ENCODE measurements at regions not wholly inside any gene's neighbourhood (a gene's known extent, or its start where the extent isn't known, plus 50 kb on each side); places are given as distances from the start of the nearest gene placed in this dataset.
"Not testable (repeated sequence)": the region's sequence is repeated elsewhere in the genome, so short reads cannot be mapped to it uniquely, and the experiment has no call there.

- DNase-seq (ENCODE audit: low read depth) = no peak
Measured at GRCh38 chr10:108005627-108006026, 841.1 kb upstream of the SORCS1 start.

GRCh38 chr10:108003576-108003975 is 839.1 kb upstream of the SORCS1 start:
- no peak for DNase-seq (ENCODE audit: low read depth)

DNA sequence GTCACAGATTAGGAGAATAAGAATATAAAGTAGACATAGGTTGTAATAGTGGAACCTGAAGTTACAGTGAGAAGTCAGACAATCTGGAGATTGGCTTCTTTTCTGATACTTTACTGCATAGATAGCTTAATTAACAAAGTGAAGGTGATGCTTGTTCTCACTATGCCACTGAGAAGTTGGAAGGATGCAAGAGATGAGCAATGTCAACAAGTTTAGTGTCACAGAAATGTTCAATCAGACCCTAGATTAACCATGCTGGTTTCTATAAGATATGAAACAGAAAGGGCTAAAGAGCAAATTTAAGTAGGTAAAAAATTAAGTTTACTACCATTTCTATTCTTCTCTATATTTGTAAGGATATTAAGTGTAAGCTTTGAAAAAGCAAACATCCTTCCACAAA is 838.6 kb upstream of the SORCS1 start:
- no peak for DNase-seq (ENCODE audit: low read depth)

DNA sequence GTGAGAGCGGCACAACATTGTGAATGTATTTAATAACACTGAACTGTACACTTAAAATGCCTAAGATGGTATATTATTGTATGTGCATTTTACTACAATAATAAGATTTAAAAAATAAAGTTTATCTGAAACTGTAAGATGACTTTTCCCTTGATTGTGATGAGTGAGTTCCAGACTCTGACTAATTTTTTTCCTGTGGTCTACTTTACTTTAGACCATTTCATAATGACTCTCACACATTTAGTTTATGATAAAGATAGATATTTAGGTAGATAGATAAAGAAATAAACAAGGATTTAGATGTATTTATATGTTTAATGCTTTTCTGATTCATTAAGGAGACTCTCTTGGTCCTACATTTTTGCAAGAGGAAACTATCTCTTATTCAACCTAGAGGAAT is 835.9 kb upstream of the SORCS1 start:
- DNase-seq (ENCODE audit: low read depth) = no peak

- no peak for DNase-seq (ENCODE audit: low read depth)
Measured at GRCh38 chr10:107994621-107995270, 830.2 kb upstream of the SORCS1 start.

DNA sequence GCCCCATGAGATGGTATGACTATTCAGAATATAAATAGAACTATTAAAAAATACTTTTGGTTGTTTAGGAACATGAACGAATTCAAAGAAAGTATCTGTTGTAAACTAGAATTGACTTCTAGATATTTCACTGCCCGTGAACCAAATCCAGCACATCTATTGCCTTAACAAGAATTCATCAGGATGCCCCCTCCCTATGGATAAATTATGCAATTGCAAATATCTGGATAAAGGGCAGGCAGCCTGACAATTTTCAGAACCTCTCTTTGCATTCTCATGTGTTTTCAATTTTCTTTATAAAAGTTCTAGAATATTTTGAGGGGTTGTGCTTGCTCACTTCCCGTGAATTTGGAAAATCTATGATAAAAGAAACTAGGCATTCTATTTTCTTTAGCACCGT is 822.1 kb upstream of the SORCS1 start:
- DNase-seq (ENCODE audit: low read depth) = no peak

DNA sequence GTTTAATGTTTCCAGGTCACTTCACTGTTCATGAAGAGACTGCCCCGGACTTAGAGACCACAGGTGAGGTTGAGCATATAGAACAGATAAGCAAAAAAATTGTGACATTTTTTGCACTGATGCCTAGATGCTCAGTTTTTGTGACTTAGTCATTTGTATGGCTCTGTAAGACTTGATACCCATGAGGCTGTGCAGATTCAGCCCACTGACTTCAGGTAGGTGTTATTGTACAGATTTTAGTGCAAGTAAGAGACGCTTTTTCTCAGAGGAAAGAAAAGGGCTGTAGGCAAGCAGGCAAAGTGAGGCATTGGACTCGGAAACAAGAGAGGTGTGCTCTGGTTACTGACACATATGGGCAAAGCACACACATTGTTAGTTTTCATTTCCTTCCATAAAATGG is 820.1 kb upstream of the SORCS1 start:
- DNase-seq (ENCODE audit: low read depth) = no peak

GRCh38 chr10:107984149-107984548 is 819.6 kb upstream of the SORCS1 start:
- DNase-seq (ENCODE audit: low read depth) = no peak

DNA sequence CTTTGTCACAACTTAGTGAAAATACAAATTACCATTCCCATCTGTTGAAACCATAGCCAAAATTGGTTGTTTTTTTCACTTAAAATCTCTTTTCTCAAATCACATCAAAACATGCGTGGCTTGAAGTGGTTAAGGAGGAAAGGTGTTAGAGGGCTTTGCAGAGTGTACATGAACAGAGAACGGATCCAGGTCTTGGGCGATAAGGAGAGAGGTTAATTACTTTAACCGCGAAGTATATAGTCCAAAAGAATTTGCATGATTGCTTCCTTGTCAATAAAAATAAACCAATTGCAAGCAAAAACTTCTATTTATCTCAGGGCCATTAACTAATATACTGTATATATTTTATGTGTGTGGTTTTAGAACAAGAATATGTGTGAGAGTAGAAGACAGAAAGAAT is 813.9 kb upstream of the SORCS1 start:
- no peak for DNase-seq (ENCODE audit: low read depth)

GRCh38 chr10:107971973-107972372 is 807.5 kb upstream of the SORCS1 start:
- no peak for DNase-seq (ENCODE audit: low read depth)

DNA sequence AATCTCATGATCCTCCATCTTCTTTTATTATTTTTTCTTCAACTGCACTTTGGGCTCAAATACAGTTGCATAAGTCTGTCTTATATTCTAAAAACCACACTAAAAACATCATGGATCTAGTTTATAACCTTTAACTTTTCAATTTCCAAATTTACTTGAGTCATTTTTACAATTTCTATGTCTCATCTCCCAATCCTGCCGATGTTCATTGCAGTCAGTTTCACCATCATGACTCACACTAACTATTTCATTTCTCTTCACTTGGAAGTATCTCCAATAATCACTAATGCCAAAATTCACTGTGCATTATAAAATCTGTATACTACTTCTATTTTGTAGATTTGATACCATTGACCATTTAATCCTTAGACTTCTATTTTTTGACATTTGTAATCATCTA is 806.9 kb upstream of the SORCS1 start:
- no peak for DNase-seq (ENCODE audit: low read depth)

DNA sequence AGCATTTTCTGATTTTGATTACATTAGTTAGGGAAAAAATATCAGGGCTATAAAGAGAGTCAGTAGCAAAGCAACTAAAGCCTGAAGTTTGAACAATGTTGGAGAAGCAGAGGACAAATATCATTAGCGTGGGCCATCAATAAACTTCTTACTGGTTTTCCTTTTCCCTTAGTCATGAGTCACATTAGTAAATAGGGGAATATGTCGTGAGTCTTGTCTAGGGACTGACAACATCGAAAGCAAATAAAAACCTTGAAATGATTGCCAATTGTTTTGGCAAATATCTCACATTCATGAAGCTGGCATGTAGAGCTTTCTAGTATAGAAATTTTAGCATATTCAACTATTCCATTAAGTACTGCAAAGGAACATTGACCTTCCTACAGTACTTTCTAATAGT is 806.0 kb upstream of the SORCS1 start:
- DNase-seq (ENCODE audit: low read depth) = no peak

GRCh38 chr10:107969936-107970335 is 805.4 kb upstream of the SORCS1 start:
- no peak for DNase-seq (ENCODE audit: low read depth)

DNA sequence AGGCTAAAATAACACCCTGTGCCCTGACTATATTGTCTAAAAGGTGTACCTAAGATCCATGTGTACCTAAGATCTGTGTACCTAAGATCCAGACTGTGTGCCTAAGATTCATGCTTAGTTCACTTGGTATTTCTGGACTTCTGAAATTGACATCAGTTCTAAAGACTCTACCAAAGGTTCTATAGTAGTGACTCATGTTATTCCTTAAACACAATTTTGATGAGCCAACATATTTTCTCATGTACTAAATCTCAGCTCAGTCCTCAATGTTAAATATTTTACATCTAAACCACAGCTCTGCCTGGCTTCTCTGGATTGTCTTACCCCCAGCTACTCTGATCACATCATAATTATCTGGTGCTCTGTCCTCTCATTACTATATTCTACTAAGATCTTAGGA is 802.3 kb upstream of the SORCS1 start:
- no peak for DNase-seq (ENCODE audit: low read depth)

GRCh38 chr10:107952649-107953556 is 788.4 kb upstream of the SORCS1 start:
- DNase-seq (ENCODE audit: low read depth) = no peak

- not testable (repeated sequence) for DNase-seq (ENCODE audit: low read depth)
Measured at GRCh38 chr10:107950411-107951062, 786.0 kb upstream of the SORCS1 start.

DNA sequence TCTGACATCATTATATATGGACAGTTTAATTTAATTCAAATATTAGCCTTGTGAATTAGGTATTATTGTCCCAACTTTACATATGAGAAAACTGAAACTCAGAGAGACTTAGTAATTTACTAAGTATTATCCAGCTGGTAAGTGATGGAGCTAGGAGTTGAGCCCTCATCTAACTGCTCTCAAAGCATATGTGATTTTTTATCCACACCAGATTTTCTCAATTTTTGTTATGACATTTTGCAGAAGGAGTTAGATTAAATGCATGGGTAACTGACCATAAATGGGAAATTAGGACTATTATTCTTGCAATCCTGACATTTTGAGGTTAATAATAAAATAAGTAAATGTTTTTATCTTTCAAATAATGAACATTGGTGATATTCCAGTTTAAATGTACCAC is 778.3 kb upstream of the SORCS1 start:
- no peak for DNase-seq (ENCODE audit: low read depth)

DNA sequence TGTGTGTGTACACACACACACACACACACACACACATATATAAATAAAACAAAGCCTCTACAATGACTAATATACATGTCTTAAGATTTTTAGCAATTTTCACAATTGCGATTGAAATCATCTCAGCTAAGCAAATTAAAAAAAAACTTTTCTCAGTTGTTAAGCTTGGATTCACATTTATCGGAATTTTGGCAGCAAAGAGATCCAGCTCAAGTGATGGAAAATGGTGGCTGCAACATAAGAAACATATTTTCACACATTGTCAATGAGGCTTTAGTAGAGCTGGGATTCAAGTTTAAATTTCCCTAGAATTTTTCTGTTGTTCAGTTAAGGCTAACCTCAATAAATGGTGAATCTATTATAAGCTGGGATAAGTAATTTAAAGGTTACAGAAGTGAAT is 768.6 kb upstream of the SORCS1 start:
- DNase-seq (ENCODE audit: low read depth) = no peak

- DNase-seq (ENCODE audit: low read depth) = no peak
Measured at GRCh38 chr10:107931808-107932207, 767.3 kb upstream of the SORCS1 start.

- no peak for DNase-seq (ENCODE audit: low read depth)
Measured at GRCh38 chr10:107930037-107930436, 765.5 kb upstream of the SORCS1 start.

- no peak for DNase-seq (ENCODE audit: low read depth)
Measured at GRCh38 chr10:107924458-107924857, 760.0 kb upstream of the SORCS1 start.

DNA sequence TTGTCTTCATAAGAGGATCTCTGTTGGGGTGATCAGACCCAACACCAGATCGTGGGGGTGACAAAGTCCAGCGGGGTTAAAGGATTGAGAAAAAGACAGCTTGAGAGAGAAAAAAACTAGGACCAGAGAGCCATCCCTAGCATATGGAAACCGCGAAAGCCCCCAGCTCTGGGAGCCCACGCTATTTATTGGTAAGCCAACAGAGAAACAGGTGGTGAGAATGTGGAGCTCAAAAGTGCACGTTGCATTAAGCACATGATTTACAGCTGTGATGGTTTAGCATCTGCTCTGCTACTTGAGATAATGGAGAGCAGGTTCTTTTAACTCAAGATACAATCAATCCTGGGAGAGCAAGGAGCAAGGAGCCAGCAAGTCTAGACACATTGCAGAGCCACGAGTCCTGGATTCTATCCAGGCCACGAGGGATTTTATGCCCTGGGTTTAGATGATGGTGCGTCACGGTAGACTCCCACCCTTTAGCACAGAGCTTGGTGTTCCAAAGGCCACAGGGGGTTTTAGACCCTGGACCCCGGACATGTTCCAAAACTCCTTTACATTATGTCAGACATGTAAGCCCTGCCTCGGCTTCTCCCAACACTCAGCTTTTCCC is 755.2 kb upstream of the SORCS1 start:
- DNase-seq (ENCODE audit: low read depth) = no peak

GRCh38 chr10:107918171-107918570 is 753.7 kb upstream of the SORCS1 start:
- no peak for DNase-seq (ENCODE audit: low read depth)

All from HS-27A (cell line).